Kidney (tissue), 13 donors: ENCODE measurements at regions not wholly inside any gene's neighbourhood (a gene's known extent, or its start where the extent isn't known, plus 50 kb on each side); places are given as distances from the start of the nearest gene placed in this dataset.

Source experiments
- DNase-seq, 5 donors: peaks; one replicate each; pipeline ENCODE4 v3.0.0-alpha.2; 2013 to 2020
- FAIRE-seq: peaks from 2 replicates; lab custom pipeline; 2012; peaks lifted over from hg19 to GRCh38; lab: Jason Lieb, UNC
- H3K27ac ChIP-seq, 2 donors: one replicate each; pipeline ENCODE4 v1.7.0; 2013; ENCODE audit warnings: low read depth in 2 of 2, low read length in 2 of 2, inconsistent platforms in 1 of 2
- H3K27me3 ChIP-seq: one replicate; pipeline ENCODE4 v1.7.1; 2013; ENCODE audit warnings: low read length, inconsistent platforms; ENCODE audit not compliant: control insufficient read depth, insufficient read depth
- H3K36me3 ChIP-seq, 3 donors: one replicate each; pipeline versions ENCODE4 v1.7.0 to v1.7.1; 2013; ENCODE audit warnings: low read length in 3 of 3, control low read depth in 1 of 3, inconsistent platforms in 1 of 3; ENCODE audit not compliant: insufficient read depth in 3 of 3, control insufficient read depth in 2 of 3
- H3K4me1 ChIP-seq, 3 donors: one replicate each; pipeline versions ENCODE4 v1.7.0 to v1.7.1; 2013; ENCODE audit warnings: low read length in 3 of 3, inconsistent platforms in 1 of 3, low read depth in 1 of 3; ENCODE audit not compliant: control insufficient read depth in 2 of 3, insufficient read depth in 2 of 3
- H3K4me3 ChIP-seq, 3 donors: one replicate each; pipeline versions ENCODE4 v1.7.0 to v1.8.1; 2013; ENCODE audit warnings: low read length in 3 of 3, control low read depth in 1 of 3, inconsistent platforms in 1 of 3
- H3K9ac ChIP-seq, 3 donors: one replicate each; pipeline versions ENCODE4 v1.7.0 to v1.7.1; 2013; ENCODE audit warnings: low read length in 3 of 3, control low read depth in 1 of 3, inconsistent platforms in 1 of 3
- H3K9me3 ChIP-seq, 3 donors: one replicate each; pipeline versions ENCODE4 v1.7.0 to v1.7.1; 2013; ENCODE audit warnings: low read length in 3 of 3, control low read depth in 1 of 3, inconsistent platforms in 1 of 3; ENCODE audit not compliant: control insufficient read depth in 2 of 3, insufficient read depth in 1 of 3
- intact Hi-C: fragments of 100-400 bp; cut with DNase I; formaldehyde crosslinking; loops from one replicate; pipeline ENCODE4 v1.11.1; 2022
- TF ChIP-seq, protein P1 (sequence below): IDR thresholded peaks from 3 replicates; pipeline ENCODE4 v1.5.1; 2012; ENCODE audit warnings: mild to moderate bottlenecking, moderate library complexity, borderline replicate concordance; ENCODE audit not compliant: insufficient read depth; ENCODE audit errors: extremely low read depth
- donor health status: control.
- donor health status: control.
- donor health status: control.
- donor health status: control.
- donor health status: control.
- donor health status: DM: yes; HTN: yes; CAD: no.
- donor health status: Normal renal cell carcinoma (clear cell type).

DNA sequence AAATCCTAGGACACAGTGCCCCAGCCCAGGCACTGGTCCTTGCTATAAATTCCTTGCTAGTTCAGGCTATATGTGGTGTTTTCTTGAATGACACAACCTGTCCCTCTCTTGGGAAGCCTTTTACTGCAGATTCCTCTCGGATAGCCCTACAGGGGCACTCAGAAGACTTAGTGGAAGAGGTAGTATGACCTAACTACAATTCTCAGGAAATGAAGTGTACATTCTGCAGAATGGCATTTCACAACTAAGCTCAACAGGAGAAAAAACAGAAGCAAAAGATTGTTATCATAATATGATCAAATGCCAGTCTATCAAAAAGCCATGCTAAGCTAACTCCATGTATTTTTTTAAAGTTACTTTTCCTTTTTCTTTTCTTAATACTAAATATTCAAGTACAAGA, 66.3 kb upstream of the FBXL4 start:
- no peak for FAIRE-seq
- H3K27ac ChIP-seq: no peak overlapping the region
- DNase-seq: no peak
- H3K9ac ChIP-seq: no peak overlapping the region
- H3K4me1 ChIP-seq: no peaks in the 10 kb centered on the region
- intact Hi-C loops: no loop called here
- H3K4me3 ChIP-seq: no peak overlapping the region
- no peaks in the 10 kb centered on the region for H3K36me3 ChIP-seq
- TF ChIP-seq, protein P1, sequence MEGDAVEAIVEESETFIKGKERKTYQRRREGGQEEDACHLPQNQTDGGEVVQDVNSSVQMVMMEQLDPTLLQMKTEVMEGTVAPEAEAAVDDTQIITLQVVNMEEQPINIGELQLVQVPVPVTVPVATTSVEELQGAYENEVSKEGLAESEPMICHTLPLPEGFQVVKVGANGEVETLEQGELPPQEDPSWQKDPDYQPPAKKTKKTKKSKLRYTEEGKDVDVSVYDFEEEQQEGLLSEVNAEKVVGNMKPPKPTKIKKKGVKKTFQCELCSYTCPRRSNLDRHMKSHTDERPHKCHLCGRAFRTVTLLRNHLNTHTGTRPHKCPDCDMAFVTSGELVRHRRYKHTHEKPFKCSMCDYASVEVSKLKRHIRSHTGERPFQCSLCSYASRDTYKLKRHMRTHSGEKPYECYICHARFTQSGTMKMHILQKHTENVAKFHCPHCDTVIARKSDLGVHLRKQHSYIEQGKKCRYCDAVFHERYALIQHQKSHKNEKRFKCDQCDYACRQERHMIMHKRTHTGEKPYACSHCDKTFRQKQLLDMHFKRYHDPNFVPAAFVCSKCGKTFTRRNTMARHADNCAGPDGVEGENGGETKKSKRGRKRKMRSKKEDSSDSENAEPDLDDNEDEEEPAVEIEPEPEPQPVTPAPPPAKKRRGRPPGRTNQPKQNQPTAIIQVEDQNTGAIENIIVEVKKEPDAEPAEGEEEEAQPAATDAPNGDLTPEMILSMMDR: no peak
- no peaks in the 10 kb centered on the region for H3K9me3 ChIP-seq
- no peaks in the 10 kb centered on the region for H3K27me3 ChIP-seq

DNA sequence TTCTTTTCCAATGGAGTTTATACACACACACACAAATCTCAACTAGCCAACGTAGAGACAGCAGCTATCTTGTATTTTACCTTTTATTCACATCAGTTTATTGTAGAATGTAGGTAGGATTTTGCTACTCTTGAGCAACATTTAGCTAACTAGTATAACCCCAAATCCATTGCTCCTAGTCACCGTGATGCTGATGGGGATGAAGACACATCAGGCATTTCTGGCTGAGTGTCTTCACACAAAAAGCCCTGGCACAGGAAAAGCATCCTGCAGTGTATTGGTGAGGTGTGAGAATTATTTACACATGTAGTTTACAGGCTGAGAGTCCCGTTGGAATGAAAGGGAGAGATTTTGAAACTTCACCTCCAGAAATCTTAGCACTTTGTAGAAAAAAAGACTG, 65.9 kb upstream of the FBXL4 start:
- no peaks in the 10 kb centered on the region for H3K4me1 ChIP-seq
- no peaks in the 10 kb centered on the region for H3K27me3 ChIP-seq
- H3K4me3 ChIP-seq: no peak overlapping the region
- no peak overlapping the region for H3K27ac ChIP-seq
- H3K36me3 ChIP-seq: no peaks in the 10 kb centered on the region
- H3K9ac ChIP-seq: no peak overlapping the region
- intact Hi-C loops: no loop called here
- FAIRE-seq (no peak), DNase-seq (no peak)
- TF ChIP-seq, protein P1: no peak
- no peaks in the 10 kb centered on the region for H3K9me3 ChIP-seq

DNA sequence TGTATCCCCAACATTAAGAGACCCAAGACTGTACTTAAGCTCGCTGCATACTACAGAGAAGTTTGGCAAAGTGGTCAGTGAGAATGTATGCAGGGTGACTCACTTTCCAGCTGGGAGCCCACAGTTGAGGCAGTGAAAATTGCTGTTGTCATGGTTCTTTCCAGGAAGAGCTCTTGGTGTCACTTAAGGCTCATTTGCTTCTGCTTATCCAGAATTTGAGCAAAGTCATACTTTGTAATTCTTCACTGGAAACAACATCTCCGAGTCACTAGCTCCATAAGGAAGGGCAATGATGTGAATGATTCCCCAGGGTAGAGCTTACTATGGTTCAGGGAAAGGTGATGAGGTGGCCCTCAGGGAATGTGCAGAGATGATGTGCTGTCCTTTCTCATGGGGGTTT, 65.4 kb upstream of the FBXL4 start:
- FAIRE-seq (no peak), DNase-seq (no peak)
- Histone ChIP-seq H3K4me1 (no peaks in the 10 kb centered on the region), H3K9me3 (no peaks in the 10 kb centered on the region), H3K27ac (no peak overlapping the region), H3K27me3 (no peaks in the 10 kb centered on the region), H3K4me3 (no peak overlapping the region), H3K9ac (no peak overlapping the region), H3K36me3 (no peaks in the 10 kb centered on the region)
- TF ChIP-seq, protein P1: no peak
- intact Hi-C loops: no loop called here

GRCh38 chr6:99011151-99011550, 63.4 kb upstream of the FBXL4 start:
- no peak overlapping the region for H3K9ac ChIP-seq
- no peaks in the 10 kb centered on the region for H3K9me3 ChIP-seq
- no peaks in the 10 kb centered on the region for H3K27me3 ChIP-seq
- no peak for DNase-seq
- H3K27ac ChIP-seq: no peak overlapping the region
- H3K4me1 ChIP-seq: no peaks in the 10 kb centered on the region
- no peak for FAIRE-seq
- H3K4me3 ChIP-seq: no peak overlapping the region
- intact Hi-C loops: no loop called here
- no peaks in the 10 kb centered on the region for H3K36me3 ChIP-seq
- TF ChIP-seq, protein P1: no peak
